H7 (cell line): ENCODE measurements at regions not wholly inside any gene's neighbourhood (a gene's known extent, or its start where the extent isn't known, plus 50 kb on each side); places are given as distances from the start of the nearest gene placed in this dataset.
"Not testable (repeated sequence)": the region's sequence is repeated elsewhere in the genome, so short reads cannot be mapped to it uniquely, and the experiment has no call there.

Experiments used
- DNase-seq: peaks from one replicate; pipeline ENCODE4 v3.0.0; 2012
- H3K27me3 ChIP-seq: 2 replicates; pipeline ENCODE4 v1.6.0; 2011; ENCODE audit warnings: mild to moderate bottlenecking, low read length; ENCODE audit not compliant: control insufficient read depth, insufficient read depth
- H3K36me3 ChIP-seq: replicated peaks from 2 replicates; pipeline ENCODE4 v1.5.1; 2011; ENCODE audit warnings: low read length; ENCODE audit not compliant: control insufficient read depth, insufficient read depth
- H3K4me3 ChIP-seq: 2 replicates; pipeline ENCODE4 v1.5.1; 2011; ENCODE audit warnings: low read depth, mild to moderate bottlenecking, control low read depth, low read length, moderate library complexity; ENCODE audit not compliant: insufficient read depth

GRCh38 chr4:188942606-188943005 is 803.4 kb downstream of the TRIML1 start:
- H3K27me3 ChIP-seq: no peaks in the 10 kb centered on the region
- H3K36me3 ChIP-seq: no peaks in the 10 kb centered on the region
- DNase-seq: no peak
- H3K4me3 ChIP-seq: no peak overlapping the region

GRCh38 chr4:188949596-188949995 is 810.4 kb downstream of the TRIML1 start:
- Histone ChIP-seq H3K36me3 (no peaks in the 10 kb centered on the region), H3K4me3 (no peak overlapping the region), H3K27me3 (no peaks in the 10 kb centered on the region)
- DNase-seq: peak; percentile 62

GRCh38 chr4:188955066-188955465 is 815.8 kb downstream of the TRIML1 start:
- Histone ChIP-seq H3K4me3 (no peak overlapping the region), H3K36me3 (no peaks in the 10 kb centered on the region), H3K27me3 (no peaks in the 10 kb centered on the region)
- no peak for DNase-seq

- H3K4me3 ChIP-seq: no peak overlapping the region
- H3K36me3 ChIP-seq: no peaks in the 10 kb centered on the region
- no peaks in the 10 kb centered on the region for H3K27me3 ChIP-seq
- no peak for DNase-seq
These were observed 817.3 kb downstream of the TRIML1 start for GRCh38 chr4:188956566-188956965.

- Histone ChIP-seq H3K27me3 (no peaks in the 10 kb centered on the region), H3K4me3 (no peak overlapping the region), H3K36me3 (no peaks in the 10 kb centered on the region)
- no peak for DNase-seq
These were observed 819.1 kb downstream of the TRIML1 start for GRCh38 chr4:188958346-188958745.

GRCh38 chr4:188959424-188959823 is 820.2 kb downstream of the TRIML1 start:
- Histone ChIP-seq H3K4me3 (no peak overlapping the region), H3K36me3 (no peaks in the 10 kb centered on the region), H3K27me3 (no peaks in the 10 kb centered on the region)
- no peak for DNase-seq

- DNase-seq: no peak
These were observed 821.3 kb downstream of the TRIML1 start for GRCh38 chr4:188960411-188961093.

GRCh38 chr4:188971125-188971524 is 831.9 kb downstream of the TRIML1 start:
- peak; percentile 45 for DNase-seq
- Histone ChIP-seq H3K36me3 (no peaks in the 10 kb centered on the region), H3K27me3 (no peaks in the 10 kb centered on the region), H3K4me3 (no peak overlapping the region)

More at GRCh38 chr4:188960411-188961093, 821.3 kb downstream of the TRIML1 start:
- no peaks in the 10 kb centered on the region for H3K27me3 ChIP-seq
- no peak overlapping the region for H3K4me3 ChIP-seq
- no peaks in the 10 kb centered on the region for H3K36me3 ChIP-seq

GRCh38 chr4:188975271-188975670 is 836.0 kb downstream of the TRIML1 start:
- DNase-seq: peak; percentile 32
- Histone ChIP-seq H3K4me3 (no peak overlapping the region), H3K27me3 (no peaks in the 10 kb centered on the region), H3K36me3 (no peaks in the 10 kb centered on the region)

- Histone ChIP-seq H3K27me3 (no peaks in the 10 kb centered on the region), H3K36me3 (no peaks in the 10 kb centered on the region), H3K4me3 (no peak overlapping the region)
- peak; percentile 64 for DNase-seq
These were observed 837.4 kb downstream of the TRIML1 start for GRCh38 chr4:188976644-188977115.

- not testable (repeated sequence) for H3K36me3 ChIP-seq, DNase-seq, H3K27me3 ChIP-seq, H3K4me3 ChIP-seq
These were observed 838.0 kb downstream of the TRIML1 start for GRCh38 chr4:188977232-188977631.

GRCh38 chr4:188984518-188984917 is 845.3 kb downstream of the TRIML1 start:
- DNase-seq: no peak
- Histone ChIP-seq H3K4me3 (no peak overlapping the region), H3K36me3 (no peaks in the 10 kb centered on the region), H3K27me3 (no peaks in the 10 kb centered on the region)

GRCh38 chr4:188986271-188986689 is 847.0 kb downstream of the TRIML1 start:
- H3K36me3 ChIP-seq: no peaks in the 10 kb centered on the region
- H3K27me3 ChIP-seq: no peaks in the 10 kb centered on the region
- no peak for DNase-seq

GRCh38 chr4:188987011-188987410 is 847.8 kb downstream of the TRIML1 start:
- DNase-seq: no peak
- Histone ChIP-seq H3K36me3 (no peaks in the 10 kb centered on the region), H3K27me3 (no peaks in the 10 kb centered on the region), H3K4me3 (no peak overlapping the region)

More at GRCh38 chr4:188986271-188986689, 847.0 kb downstream of the TRIML1 start:
- no peak overlapping the region for H3K4me3 ChIP-seq

GRCh38 chr4:188988131-188988530 is 848.9 kb downstream of the TRIML1 start:
- no peaks in the 10 kb centered on the region for H3K27me3 ChIP-seq
- DNase-seq: no peak
- no peak overlapping the region for H3K4me3 ChIP-seq
- no peaks in the 10 kb centered on the region for H3K36me3 ChIP-seq
